ENCODE measurements at regions not wholly inside any gene's neighbourhood (a gene's known extent, or its start where the extent isn't known, plus 50 kb on each side); places are given as distances from the start of the nearest gene placed in this dataset.

- no peaks in the 10 kb centered on the region for H3K79me2 ChIP-seq (ENCODE audit: control insufficient read depth, insufficient read depth, low read length)
- H2AFZ ChIP-seq (ENCODE audit: low read length): no peak overlapping the region
- H3K9ac ChIP-seq (ENCODE audit: insufficient read depth, low read length): no peak overlapping the region
- peaks cover 9% of the 10 kb centered on the region for H3K27me3 ChIP-seq (ENCODE audit: control insufficient read depth, insufficient read depth, low read length)
- no peaks in the 10 kb centered on the region for H3K9me3 ChIP-seq (ENCODE audit: control insufficient read depth, insufficient read depth, low read depth, low read length)
- no peaks in the 10 kb centered on the region for H3K4me1 ChIP-seq (ENCODE audit: control insufficient read depth, extremely low read depth, insufficient read depth, low read length)
- DNase-seq (ENCODE audit: low read depth in 2 of 2): no peak
- no peaks in the 10 kb centered on the region for H4K20me1 ChIP-seq (ENCODE audit: control insufficient read depth, extremely low read depth, insufficient read depth, low read length)
- TF ChIP-seq CTCF (conservative IDR thresholded peaks at IDR 0.05 in 1 of 2, IDR thresholded peaks at IDR 0.05 in 1 of 2; ENCODE audit: low read depth in 1 of 2, low read length in 2 of 2) (no peak), EZH2 (IDR thresholded peaks at IDR 0.05; ENCODE audit: low read length, missing control alignments) (no peak)
- no peaks in the 10 kb centered on the region for H3K36me3 ChIP-seq (ENCODE audit: control insufficient read depth, insufficient read depth, low read length)
- no peak overlapping the region for H3K4me2 ChIP-seq (ENCODE audit: extremely low read depth, insufficient read depth, low read length)
- no peak overlapping the region for H3K4me3 ChIP-seq (replicated peaks in 1 of 4; ENCODE audit: control extremely low read depth in 1 of 4, insufficient read depth in 1 of 4, low read depth in 3 of 4, low read length in 4 of 4)
- no peak overlapping the region for H3K27ac ChIP-seq (ENCODE audit: insufficient read depth, low read length)
Measured at GRCh38 chr2:120677221-120677620, 58.4 kb upstream of the GLI2 start.

GRCh38 chr2:120677696-120678247, 57.9 kb upstream of the GLI2 start:
- Histone ChIP-seq H3K9me3 (ENCODE audit: control insufficient read depth, insufficient read depth, low read depth, low read length) (no peaks in the 10 kb centered on the region), H3K4me1 (ENCODE audit: control insufficient read depth, extremely low read depth, insufficient read depth, low read length) (no peaks in the 10 kb centered on the region), H3K4me3 (replicated peaks in 1 of 4; ENCODE audit: control extremely low read depth in 1 of 4, insufficient read depth in 1 of 4, low read depth in 3 of 4, low read length in 4 of 4) (no peak overlapping the region), H3K36me3 (ENCODE audit: control insufficient read depth, insufficient read depth, low read length) (no peaks in the 10 kb centered on the region), H3K27ac (ENCODE audit: insufficient read depth, low read length) (no peak overlapping the region), H2AFZ (ENCODE audit: low read length) (no peak overlapping the region), H4K20me1 (ENCODE audit: control insufficient read depth, extremely low read depth, insufficient read depth, low read length) (no peaks in the 10 kb centered on the region), H3K27me3 (ENCODE audit: control insufficient read depth, insufficient read depth, low read length) (peaks cover 9% of the 10 kb centered on the region), H3K9ac (ENCODE audit: insufficient read depth, low read length) (no peak overlapping the region), H3K4me2 (ENCODE audit: extremely low read depth, insufficient read depth, low read length) (no peak overlapping the region), H3K79me2 (ENCODE audit: control insufficient read depth, insufficient read depth, low read length) (no peaks in the 10 kb centered on the region)
- DNase-seq (ENCODE audit: low read depth in 2 of 2): peak in 1 of 2 donors; percentile 64
- TF ChIP-seq EZH2 (IDR thresholded peaks at IDR 0.05; ENCODE audit: low read length, missing control alignments) (no peak), CTCF (conservative IDR thresholded peaks at IDR 0.05 in 1 of 2, IDR thresholded peaks at IDR 0.05 in 1 of 2; ENCODE audit: low read depth in 1 of 2, low read length in 2 of 2) (no peak)

GRCh38 chr2:120678251-120678650, 57.4 kb upstream of the GLI2 start:
- TF ChIP-seq EZH2 (IDR thresholded peaks at IDR 0.05; ENCODE audit: low read length, missing control alignments): no peak
- TF ChIP-seq CTCF (conservative IDR thresholded peaks at IDR 0.05 in 1 of 2, IDR thresholded peaks at IDR 0.05 in 1 of 2; ENCODE audit: low read depth in 1 of 2, low read length in 2 of 2): peak in 1 of 2 donors; percentile 8
- Histone ChIP-seq H3K36me3 (ENCODE audit: control insufficient read depth, insufficient read depth, low read length) (no peaks in the 10 kb centered on the region), H3K9ac (ENCODE audit: insufficient read depth, low read length) (no peak overlapping the region), H3K4me2 (ENCODE audit: extremely low read depth, insufficient read depth, low read length) (no peak overlapping the region), H2AFZ (ENCODE audit: low read length) (no peak overlapping the region), H3K4me1 (ENCODE audit: control insufficient read depth, extremely low read depth, insufficient read depth, low read length) (no peaks in the 10 kb centered on the region), H3K9me3 (ENCODE audit: control insufficient read depth, insufficient read depth, low read depth, low read length) (no peaks in the 10 kb centered on the region), H3K79me2 (ENCODE audit: control insufficient read depth, insufficient read depth, low read length) (no peaks in the 10 kb centered on the region), H4K20me1 (ENCODE audit: control insufficient read depth, extremely low read depth, insufficient read depth, low read length) (no peaks in the 10 kb centered on the region), H3K4me3 (replicated peaks in 1 of 4; ENCODE audit: control extremely low read depth in 1 of 4, insufficient read depth in 1 of 4, low read depth in 3 of 4, low read length in 4 of 4) (no peak overlapping the region), H3K27me3 (ENCODE audit: control insufficient read depth, insufficient read depth, low read length) (peaks cover 9% of the 10 kb centered on the region), H3K27ac (ENCODE audit: insufficient read depth, low read length) (no peak overlapping the region)
- peak; percentile 42 to 71 for DNase-seq (ENCODE audit: low read depth in 2 of 2)
